ENCODE measurements at regions not wholly inside any gene's neighbourhood (a gene's known extent, or its start where the extent isn't known, plus 50 kb on each side); places are given as distances from the start of the nearest gene placed in this dataset.

DNA sequence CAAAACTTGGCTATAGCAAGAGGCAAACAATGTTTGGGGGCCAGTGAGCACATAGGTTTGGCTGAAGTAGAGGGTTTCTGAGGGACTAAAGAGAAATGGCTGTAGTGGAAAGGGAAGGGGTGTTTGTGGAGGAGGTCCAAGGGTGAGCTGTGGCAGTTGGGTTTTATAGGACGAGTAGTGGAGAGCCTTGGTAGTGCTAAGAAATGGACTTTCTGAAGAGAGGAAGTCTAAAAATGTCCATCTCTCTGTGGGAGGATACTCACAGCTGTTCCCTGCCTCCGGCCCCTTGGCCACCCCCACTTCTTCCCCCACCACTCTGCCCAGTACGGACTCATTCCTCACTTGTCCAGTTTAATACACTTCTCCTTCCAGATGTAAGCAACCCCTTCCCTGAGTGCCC, 64.3 kb downstream of the ZNF22 start:
- Histone ChIP-seq H3K9me3 (no peaks in the 10 kb centered on the region), H3K4me1 (ENCODE audit: low read depth) (no peaks in the 10 kb centered on the region), H3K4me3 (no peak overlapping the region), H3K36me3 (ENCODE audit: low read depth) (no peaks in the 10 kb centered on the region)
- DNase-seq (no peak), ATAC-seq (no peak)
- TF ChIP-seq, protein P1, sequence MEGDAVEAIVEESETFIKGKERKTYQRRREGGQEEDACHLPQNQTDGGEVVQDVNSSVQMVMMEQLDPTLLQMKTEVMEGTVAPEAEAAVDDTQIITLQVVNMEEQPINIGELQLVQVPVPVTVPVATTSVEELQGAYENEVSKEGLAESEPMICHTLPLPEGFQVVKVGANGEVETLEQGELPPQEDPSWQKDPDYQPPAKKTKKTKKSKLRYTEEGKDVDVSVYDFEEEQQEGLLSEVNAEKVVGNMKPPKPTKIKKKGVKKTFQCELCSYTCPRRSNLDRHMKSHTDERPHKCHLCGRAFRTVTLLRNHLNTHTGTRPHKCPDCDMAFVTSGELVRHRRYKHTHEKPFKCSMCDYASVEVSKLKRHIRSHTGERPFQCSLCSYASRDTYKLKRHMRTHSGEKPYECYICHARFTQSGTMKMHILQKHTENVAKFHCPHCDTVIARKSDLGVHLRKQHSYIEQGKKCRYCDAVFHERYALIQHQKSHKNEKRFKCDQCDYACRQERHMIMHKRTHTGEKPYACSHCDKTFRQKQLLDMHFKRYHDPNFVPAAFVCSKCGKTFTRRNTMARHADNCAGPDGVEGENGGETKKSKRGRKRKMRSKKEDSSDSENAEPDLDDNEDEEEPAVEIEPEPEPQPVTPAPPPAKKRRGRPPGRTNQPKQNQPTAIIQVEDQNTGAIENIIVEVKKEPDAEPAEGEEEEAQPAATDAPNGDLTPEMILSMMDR (IDR thresholded peaks at IDR 0.05): no peak
- intact Hi-C loops (cut with DNase I, micrococcal nuclease): no loop called here

DNA sequence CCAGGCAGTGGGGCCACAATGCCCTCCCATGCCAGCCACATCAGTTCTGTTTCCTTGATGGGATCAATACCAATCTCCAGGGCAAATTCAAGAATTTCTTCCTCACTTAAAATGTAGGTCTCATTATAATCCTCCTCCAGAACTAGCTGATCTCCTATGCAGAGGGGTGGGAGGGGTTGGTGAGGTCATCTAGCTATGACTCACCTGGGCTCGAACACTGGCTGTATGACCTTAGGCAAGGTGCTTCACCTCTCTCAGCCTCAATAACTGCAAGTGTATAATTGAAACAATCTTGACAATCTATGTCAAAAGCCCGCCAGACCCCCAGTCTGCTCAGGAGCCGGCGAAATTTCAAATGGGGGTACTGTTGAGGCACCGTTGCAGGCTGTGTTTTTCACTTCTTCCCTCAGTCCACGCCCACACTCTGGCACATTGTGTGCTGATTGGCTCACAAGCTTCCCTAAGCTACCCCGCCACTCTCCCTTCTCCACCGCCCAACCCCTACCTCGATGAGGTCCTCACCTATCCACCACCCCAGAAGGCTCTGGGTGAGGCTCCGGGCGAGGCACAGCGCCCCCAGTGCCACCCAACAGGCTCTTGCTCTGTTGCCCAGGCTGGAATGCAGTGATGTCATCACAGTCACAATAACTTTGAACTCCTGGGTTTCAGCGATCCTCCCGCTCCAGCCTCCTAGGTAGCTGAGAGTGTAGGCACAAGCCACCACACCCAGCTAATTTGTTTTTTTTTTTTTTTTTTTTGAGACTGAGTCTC, 70.5 kb downstream of the ZNF22 start:
- TF ChIP-seq, protein P1 (IDR thresholded peaks at IDR 0.05): no peak
- Histone ChIP-seq H3K4me3 (no peak overlapping the region), H3K36me3 (ENCODE audit: low read depth) (no peaks in the 10 kb centered on the region), H3K9me3 (no peaks in the 10 kb centered on the region), H3K4me1 (ENCODE audit: low read depth) (no peaks in the 10 kb centered on the region)
- intact Hi-C loops (cut with DNase I, micrococcal nuclease): no loop called here
- no peak for DNase-seq
- no peak for ATAC-seq

DNA sequence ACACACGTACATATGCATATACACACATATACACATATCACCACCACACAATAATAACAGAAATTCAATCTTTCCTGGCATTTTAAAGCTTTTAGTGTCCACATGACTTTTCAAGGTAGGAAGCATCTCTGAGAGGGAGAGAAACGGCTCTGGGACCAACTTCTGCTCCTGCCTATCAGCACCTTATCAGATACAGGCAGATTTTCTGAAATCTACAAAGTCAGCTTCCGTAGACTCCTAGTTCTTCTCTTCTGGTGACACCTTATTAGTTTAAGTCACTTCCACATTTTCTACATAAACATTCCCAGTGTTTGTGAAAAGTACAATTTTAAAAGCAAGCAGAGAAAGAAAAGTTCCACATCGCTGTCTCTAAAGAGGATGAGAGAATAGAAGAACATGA, 74.5 kb downstream of the ZNF22 start:
- H3K4me3 ChIP-seq: no peak overlapping the region
- H3K4me1 ChIP-seq (ENCODE audit: low read depth): no peaks in the 10 kb centered on the region
- ATAC-seq: no peak
- DNase-seq: no peak
- H3K36me3 ChIP-seq (ENCODE audit: low read depth): no peaks in the 10 kb centered on the region
- TF ChIP-seq, protein P1 (IDR thresholded peaks at IDR 0.05): no peak
- intact Hi-C loops (cut with DNase I, micrococcal nuclease): no loop called here
- H3K9me3 ChIP-seq: no peaks in the 10 kb centered on the region

DNA sequence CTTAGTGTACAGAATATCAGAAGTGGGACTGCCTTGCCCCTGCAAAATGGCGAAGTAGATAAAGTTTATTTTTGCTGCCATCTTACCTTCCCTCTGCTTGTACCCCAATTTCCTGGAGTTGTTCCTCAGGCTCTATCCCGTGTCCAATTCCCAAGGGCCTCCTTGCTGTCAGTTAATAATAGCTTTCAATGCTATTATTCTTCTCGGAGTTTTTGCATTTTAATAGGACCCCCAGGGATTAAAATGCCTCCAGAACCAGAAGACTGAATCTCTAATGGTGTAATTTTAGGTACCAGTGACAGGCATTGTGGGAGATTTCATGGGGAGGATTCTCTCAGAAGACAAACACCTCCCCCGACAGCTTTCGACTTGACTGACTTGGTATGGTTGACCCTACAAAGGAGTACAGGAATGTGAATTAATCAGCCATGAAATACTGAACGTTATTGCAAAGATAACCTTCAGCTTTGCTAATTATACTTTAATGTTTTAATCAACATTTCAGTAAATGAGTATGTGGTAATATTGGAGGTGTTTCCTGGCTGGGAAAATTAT, 75.2 kb downstream of the ZNF22 start:
- TF ChIP-seq, protein P1 (IDR thresholded peaks at IDR 0.05): no peak
- ATAC-seq (no peak), DNase-seq (no peak)
- intact Hi-C loops (cut with DNase I, micrococcal nuclease): no loop called here
- Histone ChIP-seq H3K4me3 (no peak overlapping the region), H3K36me3 (ENCODE audit: low read depth) (no peaks in the 10 kb centered on the region), H3K9me3 (no peaks in the 10 kb centered on the region), H3K4me1 (ENCODE audit: low read depth) (no peaks in the 10 kb centered on the region)

DNA sequence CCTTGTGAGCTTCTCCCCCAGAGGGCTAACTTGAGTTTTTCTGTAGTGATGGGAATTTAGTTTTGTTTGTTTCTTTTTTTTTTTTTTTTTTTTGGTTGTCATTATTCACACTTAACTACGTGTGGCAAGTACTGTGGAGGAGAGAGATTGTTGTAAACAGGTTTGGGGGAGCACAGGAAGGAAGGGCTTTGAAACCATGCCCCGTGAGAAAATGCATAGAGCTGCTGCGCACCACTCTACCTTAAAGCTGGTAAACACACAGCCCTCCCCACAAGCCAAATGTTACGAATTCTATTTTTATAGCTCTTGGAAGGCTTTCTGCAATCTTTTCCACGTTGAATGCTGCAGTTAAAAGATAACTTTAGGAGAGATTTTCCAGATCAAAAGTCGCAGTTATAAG, 76.2 kb downstream of the ZNF22 start:
- Histone ChIP-seq H3K9me3 (no peaks in the 10 kb centered on the region), H3K36me3 (ENCODE audit: low read depth) (no peaks in the 10 kb centered on the region), H3K4me3 (no peak overlapping the region), H3K4me1 (ENCODE audit: low read depth) (no peaks in the 10 kb centered on the region)
- TF ChIP-seq, protein P1 (IDR thresholded peaks at IDR 0.05): no peak
- DNase-seq (no peak), ATAC-seq (no peak)
- intact Hi-C loops (cut with DNase I, micrococcal nuclease): no loop called here

Data from mucosa of descending colon (tissue), 3 donors.